GM12875 (cell line): ENCODE measurements at regions not wholly inside any gene's neighbourhood (a gene's known extent, or its start where the extent isn't known, plus 50 kb on each side); places are given as distances from the start of the nearest gene placed in this dataset.
"Not testable (repeated sequence)": the region's sequence is repeated elsewhere in the genome, so short reads cannot be mapped to it uniquely, and the experiment has no call there.

Experiments
- H3K4me3 ChIP-seq: one replicate; pipeline ENCODE4 v1.5.1; 2011; ENCODE audit warnings: low read depth, low read length, control low read depth
- TF ChIP-seq, protein P1 (sequence below): IDR thresholded peaks from 2 replicates; pipeline ENCODE4 v1.5.1; 2011; ENCODE audit warnings: low read depth, mild to moderate bottlenecking, control low read depth, inconsistent platforms, low read length, moderate library complexity, borderline replicate concordance; ENCODE audit not compliant: insufficient read depth

DNA sequence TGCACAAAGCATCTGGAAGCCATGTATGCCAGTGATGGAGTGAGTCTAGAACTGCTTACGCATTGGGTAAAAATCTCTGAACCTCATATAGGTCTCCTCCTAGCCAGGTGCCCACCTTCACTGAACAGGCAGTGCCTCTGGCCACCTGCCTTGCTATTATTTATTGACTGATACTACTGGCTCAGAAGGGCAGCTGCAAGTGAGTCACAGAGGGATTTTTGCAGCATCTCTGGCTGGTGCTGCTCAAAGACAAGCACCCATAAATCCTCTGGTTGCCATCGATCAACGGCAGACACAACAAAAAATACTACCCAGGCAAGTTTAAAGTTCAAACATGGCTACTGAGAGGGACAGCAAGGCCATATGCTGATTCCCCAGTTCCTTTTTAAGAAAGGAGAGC lies 279.4 kb downstream of the UBE3D start:
- H3K4me3 ChIP-seq = no peak overlapping the region
- TF ChIP-seq, protein P1, sequence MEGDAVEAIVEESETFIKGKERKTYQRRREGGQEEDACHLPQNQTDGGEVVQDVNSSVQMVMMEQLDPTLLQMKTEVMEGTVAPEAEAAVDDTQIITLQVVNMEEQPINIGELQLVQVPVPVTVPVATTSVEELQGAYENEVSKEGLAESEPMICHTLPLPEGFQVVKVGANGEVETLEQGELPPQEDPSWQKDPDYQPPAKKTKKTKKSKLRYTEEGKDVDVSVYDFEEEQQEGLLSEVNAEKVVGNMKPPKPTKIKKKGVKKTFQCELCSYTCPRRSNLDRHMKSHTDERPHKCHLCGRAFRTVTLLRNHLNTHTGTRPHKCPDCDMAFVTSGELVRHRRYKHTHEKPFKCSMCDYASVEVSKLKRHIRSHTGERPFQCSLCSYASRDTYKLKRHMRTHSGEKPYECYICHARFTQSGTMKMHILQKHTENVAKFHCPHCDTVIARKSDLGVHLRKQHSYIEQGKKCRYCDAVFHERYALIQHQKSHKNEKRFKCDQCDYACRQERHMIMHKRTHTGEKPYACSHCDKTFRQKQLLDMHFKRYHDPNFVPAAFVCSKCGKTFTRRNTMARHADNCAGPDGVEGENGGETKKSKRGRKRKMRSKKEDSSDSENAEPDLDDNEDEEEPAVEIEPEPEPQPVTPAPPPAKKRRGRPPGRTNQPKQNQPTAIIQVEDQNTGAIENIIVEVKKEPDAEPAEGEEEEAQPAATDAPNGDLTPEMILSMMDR = no peak

DNA sequence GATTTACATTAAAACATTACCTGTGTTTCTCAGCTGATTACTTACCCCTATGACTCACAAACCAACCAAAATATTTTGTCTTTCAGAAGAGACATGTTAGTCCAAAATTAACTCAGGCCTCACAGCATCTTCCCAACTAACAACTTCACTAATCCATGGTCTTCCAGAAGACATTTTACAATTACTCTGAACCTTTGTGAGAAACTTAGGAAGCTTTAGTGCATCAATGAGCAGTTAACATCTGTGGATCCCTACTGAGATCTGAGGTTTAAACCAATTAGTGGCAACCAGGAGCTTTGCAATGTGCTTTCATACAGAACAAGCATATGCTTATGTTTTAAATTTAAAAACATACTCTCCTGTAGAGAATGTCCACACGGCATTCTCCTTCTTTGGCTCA lies 269.7 kb downstream of the UBE3D start:
- H3K4me3 ChIP-seq = no peak overlapping the region
- TF ChIP-seq, protein P1 = no peak

DNA sequence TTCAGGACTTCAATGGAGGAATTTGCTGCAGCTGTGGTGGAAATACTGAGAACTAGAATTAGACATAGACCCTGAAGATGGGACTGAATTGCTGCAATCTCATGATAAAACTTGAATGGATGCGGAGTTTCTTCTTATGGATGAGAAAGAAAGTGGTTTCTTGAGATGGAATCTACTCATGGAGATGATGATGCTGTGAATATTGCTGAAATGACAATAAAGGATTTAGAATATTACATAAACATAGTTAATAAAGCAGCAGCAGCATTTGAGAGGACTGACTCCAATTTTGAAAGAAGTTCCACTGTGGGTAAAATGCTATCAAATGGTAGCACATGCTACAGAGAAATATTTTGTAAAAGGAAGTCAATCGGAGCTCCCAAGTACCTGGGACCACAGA lies 264.6 kb downstream of the UBE3D start:
- no peak overlapping the region for H3K4me3 ChIP-seq
- TF ChIP-seq, protein P1 = no peak

DNA sequence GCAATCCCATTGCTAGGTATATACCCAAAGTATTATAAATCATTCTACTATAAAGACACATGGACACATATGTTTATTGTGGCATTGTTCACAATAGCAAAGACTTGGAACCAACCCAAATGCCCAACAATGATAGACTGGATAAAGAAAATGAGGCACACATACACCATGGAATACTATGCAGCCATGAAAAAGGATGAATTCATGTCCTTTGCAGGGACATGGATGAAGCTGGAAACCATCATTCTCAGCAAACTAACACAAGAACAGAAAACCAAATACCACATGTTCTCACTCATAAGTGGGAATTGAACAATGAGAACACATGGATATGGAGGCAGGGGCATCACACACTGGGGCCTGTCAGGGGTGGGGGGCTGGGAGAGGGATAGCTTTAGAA lies 249.4 kb downstream of the UBE3D start:
- not testable (repeated sequence) for H3K4me3 ChIP-seq

DNA sequence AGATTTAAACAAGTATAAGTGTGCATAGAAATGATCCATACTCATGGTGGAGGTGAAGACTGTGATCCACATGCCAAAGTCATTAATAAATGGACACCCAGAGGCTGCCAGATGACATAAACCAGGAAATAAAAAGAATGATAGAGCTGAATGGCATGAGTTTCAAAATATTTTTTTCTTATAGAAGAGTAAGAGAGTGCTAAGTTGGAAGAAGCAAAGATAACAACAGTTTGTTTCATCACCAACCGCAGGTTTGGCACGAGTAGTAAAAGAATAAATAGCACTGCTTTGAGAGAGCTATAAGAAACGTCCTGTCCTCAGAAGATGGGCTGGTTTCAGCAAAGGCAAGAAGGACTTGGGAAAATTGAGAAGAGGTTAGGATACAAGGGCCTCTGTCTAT lies 246.9 kb downstream of the UBE3D start:
- TF ChIP-seq, protein P1 = no peak

DNA sequence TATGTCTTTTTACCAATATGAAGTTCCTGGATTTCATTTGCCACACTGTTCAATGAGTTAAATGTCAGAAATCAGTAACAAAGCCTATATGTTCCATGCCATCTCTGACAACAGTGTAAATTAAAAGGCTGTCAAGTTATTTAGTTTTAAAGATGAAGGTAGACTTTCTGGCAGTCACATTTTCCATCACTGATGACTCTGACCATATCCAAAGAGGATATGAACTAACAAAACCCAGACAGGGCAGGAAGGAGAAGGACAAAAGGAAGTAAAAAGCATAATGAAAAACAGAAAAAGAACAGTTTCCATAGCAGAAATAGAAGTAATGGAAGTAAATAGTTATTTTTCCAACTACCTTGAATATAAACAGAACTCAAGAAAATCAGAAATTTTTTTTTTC lies 242.3 kb downstream of the UBE3D start:
- TF ChIP-seq, protein P1 = no peak
- no peak overlapping the region for H3K4me3 ChIP-seq

More for the DNA sequence above, 246.9 kb downstream of the UBE3D start:
- no peak overlapping the region for H3K4me3 ChIP-seq

DNA sequence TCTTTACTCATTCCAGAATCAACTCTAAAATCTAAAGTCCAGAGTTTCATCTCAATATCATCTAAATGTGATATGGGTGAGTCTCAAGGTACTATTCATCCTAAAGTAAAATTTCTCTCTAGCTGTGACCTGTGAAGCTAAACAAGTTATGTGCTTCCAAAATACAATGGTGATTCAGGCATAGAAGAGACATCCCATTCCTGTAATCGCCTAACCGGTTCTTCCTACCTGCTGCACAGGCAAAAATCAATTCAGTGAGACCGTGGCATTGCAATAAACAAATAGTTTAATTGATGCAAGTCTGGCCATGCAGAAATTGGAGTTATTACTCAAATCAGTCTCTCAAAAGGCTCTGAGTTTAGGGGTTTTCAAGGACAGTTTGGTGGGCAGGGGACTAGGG lies 232.8 kb downstream of the UBE3D start:
- H3K4me3 ChIP-seq = no peak overlapping the region

More for the DNA sequence above, 232.8 kb downstream of the UBE3D start:
- TF ChIP-seq, protein P1 = no peak
